ENCODE measurements at regions not wholly inside any gene's neighbourhood (a gene's known extent, or its start where the extent isn't known, plus 50 kb on each side); places are given as distances from the start of the nearest gene placed in this dataset.

GRCh38 chr20:4468114-4468513, 218.1 kb upstream of the PRNP start:
- no peak overlapping the region for H2AFZ ChIP-seq (ENCODE audit: low read depth, low read length)
- no peaks in the 10 kb centered on the region for H3F3A ChIP-seq (ENCODE audit: insufficient read depth, low read length, poor library complexity, severe bottlenecking)
- H3K4me2 ChIP-seq (ENCODE audit: low read length), result no peak overlapping the region
- H3K36me3 ChIP-seq (ENCODE audit: insufficient read depth, low read length), result no peaks in the 10 kb centered on the region
- no peak overlapping the region for H3K27ac ChIP-seq (ENCODE audit: low read length)
- H3K9me2 ChIP-seq (ENCODE audit: insufficient read depth, low read length), result no peaks in the 10 kb centered on the region
- TF ChIP-seq MXI1 (conservative IDR thresholded peaks at IDR 0.05; ENCODE audit: poor library complexity, severe bottlenecking) (no peak), RAD21 (conservative IDR thresholded peaks at IDR 0.05) (no peak), CTCF (IDR thresholded peaks at IDR 0.05; ENCODE audit: poor library complexity, severe bottlenecking) (no peak), SMC3 (conservative IDR thresholded peaks at IDR 0.05; ENCODE audit: poor library complexity) (no peak), TAF1 (IDR thresholded peaks at IDR 0.05; ENCODE audit: low read depth) (no peak), REST (IDR thresholded peaks at IDR 0.05; ENCODE audit: borderline replicate concordance) (no peak), EZH2 (IDR thresholded peaks at IDR 0.05; ENCODE audit: borderline replicate concordance, insufficient read depth, low read length, poor library complexity, severe bottlenecking) (no peak), POLR2AphosphoS5 (IDR thresholded peaks at IDR 0.05) (no peak), EP300 (conservative IDR thresholded peaks at IDR 0.05; ENCODE audit: poor library complexity, severe bottlenecking) (no peak)
- no peak overlapping the region for H3K4me3 ChIP-seq (ENCODE audit: low read length)
- H4K20me1 ChIP-seq (ENCODE audit: insufficient read depth), result no peaks in the 10 kb centered on the region
- no peaks in the 10 kb centered on the region for H3K79me2 ChIP-seq (replicated peaks; ENCODE audit: insufficient read depth, low read length)
- H3K9me3 ChIP-seq (ENCODE audit: low read length), result no peaks in the 10 kb centered on the region
- H3K9ac ChIP-seq (ENCODE audit: low read length), result no peak overlapping the region
- no peaks in the 10 kb centered on the region for H3K27me3 ChIP-seq (ENCODE audit: insufficient read depth, low read depth, low read length)

GRCh38 chr20:4465855-4466545, 216.9 kb upstream of the ADRA1D start:
- no peaks in the 10 kb centered on the region for H3K79me2 ChIP-seq (replicated peaks; ENCODE audit: insufficient read depth, low read length)
- H3K4me2 ChIP-seq (ENCODE audit: low read length), result no peak overlapping the region
- no peaks in the 10 kb centered on the region for H3K9me3 ChIP-seq (ENCODE audit: low read length)
- H3K4me3 ChIP-seq (ENCODE audit: low read length), result no peak overlapping the region
- H3K36me3 ChIP-seq (ENCODE audit: insufficient read depth, low read length), result no peaks in the 10 kb centered on the region
- H3F3A ChIP-seq (ENCODE audit: insufficient read depth, low read length, poor library complexity, severe bottlenecking), result no peaks in the 10 kb centered on the region
- H3K27ac ChIP-seq (ENCODE audit: low read length), result no peak overlapping the region
- H3K9me2 ChIP-seq (ENCODE audit: insufficient read depth, low read length), result no peaks in the 10 kb centered on the region
- no peak for TF ChIP-seq CTCF (IDR thresholded peaks at IDR 0.05; ENCODE audit: poor library complexity, severe bottlenecking)
- no peak for TF ChIP-seq REST (IDR thresholded peaks at IDR 0.05; ENCODE audit: borderline replicate concordance)
- TF ChIP-seq SMC3 (conservative IDR thresholded peaks at IDR 0.05; ENCODE audit: poor library complexity), result no peak
- TF ChIP-seq EP300 (conservative IDR thresholded peaks at IDR 0.05; ENCODE audit: poor library complexity, severe bottlenecking), result no peak
- no peak for TF ChIP-seq TAF1 (IDR thresholded peaks at IDR 0.05; ENCODE audit: low read depth)
- TF ChIP-seq EZH2 (IDR thresholded peaks at IDR 0.05; ENCODE audit: borderline replicate concordance, insufficient read depth, low read length, poor library complexity, severe bottlenecking), result no peak
- TF ChIP-seq POLR2AphosphoS5 (IDR thresholded peaks at IDR 0.05), result no peak
- no peak for TF ChIP-seq MXI1 (conservative IDR thresholded peaks at IDR 0.05; ENCODE audit: poor library complexity, severe bottlenecking)
- TF ChIP-seq RAD21 (conservative IDR thresholded peaks at IDR 0.05), result no peak
- no peak overlapping the region for H2AFZ ChIP-seq (ENCODE audit: low read depth, low read length)
- H3K9ac ChIP-seq (ENCODE audit: low read length), result no peak overlapping the region
- no peaks in the 10 kb centered on the region for H4K20me1 ChIP-seq (ENCODE audit: insufficient read depth)
- H3K27me3 ChIP-seq (ENCODE audit: insufficient read depth, low read depth, low read length), result no peaks in the 10 kb centered on the region
